IMR-90 (cell line): ENCODE measurements at regions not wholly inside any gene's neighbourhood (a gene's known extent, or its start where the extent isn't known, plus 50 kb on each side); places are given as distances from the start of the nearest gene placed in this dataset.

Experiments
- ATAC-seq: fragments of 200-7000 bp; cut with Tn5 transposase; 2 replicates; pipeline ENCODE4 v1.9.1; 2020; ENCODE audit warnings: low read depth, mild to moderate bottlenecking, moderate library complexity
- BruUV-seq: library from RNA; stranded (reverse); fragments of 400-500 nt; replicated peaks from 2 replicates; lab custom pipeline; 2021; lab: Mats Ljungman, UMichigan
- CTCF ChIA-PET: fragments of 300-600 bp; formaldehyde crosslinking; extraction: SDS; loops from one replicate; lab custom pipeline; 2021; ENCODE audit warnings: antibody characterized with exemption; lab: Yijun Ruan, JAX
- POLR2A ChIA-PET: fragments of 300-600 bp; sonication (Branson Sonifier 250); formaldehyde crosslinking; loops from one replicate; lab custom pipeline; 2022; ENCODE audit warnings: antibody characterized with exemption; ENCODE audit not compliant: unreplicated experiment; lab: Charles Lee
- DNase-seq: peaks from one replicate; pipeline ENCODE4 v3.0.0; 2013
- H2AFZ ChIP-seq: replicated peaks from 2 replicates; pipeline ENCODE3; 2013; ENCODE audit warnings: low read length, mild to moderate bottlenecking; ENCODE audit not compliant: poor library complexity
- H2AK5ac ChIP-seq: 2 replicates; pipeline ENCODE4 v1.6.1; 2013; ENCODE audit warnings: low read depth, low read length, inconsistent platforms
- H2AK9ac ChIP-seq: replicated peaks from 2 replicates; pipeline ENCODE3; 2013; ENCODE audit warnings: mild to moderate bottlenecking, low read depth, low read length, moderate library complexity; ENCODE audit not compliant: poor library complexity
- H2BK120ac ChIP-seq: 2 replicates; pipeline ENCODE4 v1.6.1; 2013; ENCODE audit warnings: low read depth, low read length, inconsistent platforms
- H2BK15ac ChIP-seq: 3 replicates; pipeline ENCODE4 v1.6.1; 2013; ENCODE audit warnings: low read depth, low read length, inconsistent platforms
- H2BK20ac ChIP-seq: 2 replicates; pipeline ENCODE4 v1.6.1; 2013; ENCODE audit warnings: low read depth, mild to moderate bottlenecking, inconsistent platforms, low read length, moderate library complexity
- H2BK5ac ChIP-seq: 2 replicates; pipeline ENCODE4 v1.6.1; 2013; ENCODE audit warnings: mild to moderate bottlenecking, low read depth, low read length, inconsistent platforms; ENCODE audit not compliant: poor library complexity, severe bottlenecking
- H3K14ac ChIP-seq: replicated peaks from 2 replicates; pipeline ENCODE4 v1.6.1; 2013; ENCODE audit warnings: low read depth, low read length, inconsistent platforms
- H3K18ac ChIP-seq: 2 replicates; pipeline ENCODE4 v1.6.1; 2013; ENCODE audit warnings: low read depth, low read length, control low read depth
- H3K23ac ChIP-seq: 2 replicates; pipeline ENCODE4 v1.6.1; 2013; ENCODE audit warnings: low read depth, low read length, inconsistent platforms
- H3K27ac ChIP-seq: 2 replicates; pipeline ENCODE4 v1.5.1; 2013; ENCODE audit warnings: mild to moderate bottlenecking, control low read depth, low read length; ENCODE audit not compliant: insufficient read depth
- H3K27me3 ChIP-seq: 2 replicates; pipeline ENCODE4 v1.6.1; 2013; ENCODE audit warnings: low read length; ENCODE audit not compliant: control insufficient read depth, insufficient read depth
- H3K36me3 ChIP-seq: 2 replicates; pipeline ENCODE4 v1.6.1; 2013; ENCODE audit warnings: low read length, mixed read lengths; ENCODE audit not compliant: control insufficient read depth, insufficient read depth
- H3K4ac ChIP-seq: 2 replicates; pipeline ENCODE4 v1.6.1; 2013; ENCODE audit warnings: low read depth, low read length, inconsistent platforms
- H3K4me1 ChIP-seq: 2 replicates; pipeline ENCODE4 v1.6.1; 2013; ENCODE audit warnings: low read length, mixed read lengths; ENCODE audit not compliant: control insufficient read depth, insufficient read depth
- H3K4me2 ChIP-seq: 2 replicates; pipeline ENCODE4 v1.6.1; 2013; ENCODE audit warnings: low read depth, mild to moderate bottlenecking, control low read depth, low read length, moderate library complexity
- H3K4me3 ChIP-seq: 2 replicates; pipeline ENCODE4 v1.5.1; 2013; ENCODE audit warnings: low read depth, mild to moderate bottlenecking, control low read depth, low read length, moderate library complexity; ENCODE audit not compliant: insufficient read depth
- H3K56ac ChIP-seq: 2 replicates; pipeline ENCODE4 v1.6.1; 2013; ENCODE audit warnings: low read length, inconsistent platforms; ENCODE audit not compliant: insufficient read depth; ENCODE audit errors: extremely low read depth
- H3K79me1 ChIP-seq, 2 experiments: 2 replicates each; pipeline ENCODE4 v1.6.1; 2013; ENCODE audit warnings: low read length in 2 of 2, inconsistent platforms in 1 of 2, low read depth in 1 of 2
- H3K9ac ChIP-seq: 2 replicates; pipeline ENCODE4 v1.6.1; 2013; ENCODE audit warnings: low read depth, low read length, control low read depth
- H3K9me1 ChIP-seq: 2 replicates; pipeline ENCODE4 v1.6.1; 2013; ENCODE audit warnings: low read length, inconsistent platforms; ENCODE audit not compliant: insufficient read depth
- H3K9me3 ChIP-seq: 2 replicates; pipeline ENCODE4 v1.6.1; 2013; ENCODE audit warnings: low read length; ENCODE audit not compliant: control insufficient read depth, insufficient read depth
- H4K20me1 ChIP-seq: 2 replicates; pipeline ENCODE4 v1.6.1; 2013; ENCODE audit warnings: low read length, inconsistent platforms; ENCODE audit not compliant: insufficient read depth
- H4K5ac ChIP-seq: 2 replicates; pipeline ENCODE4 v1.6.1; 2013; ENCODE audit warnings: mild to moderate bottlenecking, low read depth, low read length, control low read depth
- H4K8ac ChIP-seq, 2 experiments: 2 replicates each; pipeline ENCODE4 v1.6.1; 2013; ENCODE audit warnings: low read depth in 2 of 2, low read length in 2 of 2, control low read depth in 1 of 2, inconsistent platforms in 1 of 2
- H4K91ac ChIP-seq: 2 replicates; pipeline ENCODE4 v1.6.1; 2013; ENCODE audit warnings: low read depth, low read length, inconsistent platforms; ENCODE audit not compliant: insufficient read depth
- BHLHE40 ChIP-seq: fragments of 150-350 bp; IDR thresholded peaks from 2 replicates; pipeline ENCODE4 v1.6.1; 2016; ENCODE audit warnings: mild to moderate bottlenecking, low read depth, low read length
- ELK1 ChIP-seq: fragments of 150-350 bp; IDR thresholded peaks from 2 replicates; pipeline ENCODE4 v1.6.1; 2016; ENCODE audit warnings: low read depth, mild to moderate bottlenecking, low read length, moderate library complexity, borderline replicate concordance
- MAZ ChIP-seq: IDR thresholded peaks from 2 replicates; pipeline ENCODE4 v1.6.1; 2012; ENCODE audit warnings: low read depth, mild to moderate bottlenecking, low read length, improper control_type of control experiment, moderate library complexity, borderline replicate concordance
- USF2 ChIP-seq: fragments of 150-350 bp; IDR thresholded peaks from 2 replicates; pipeline ENCODE4 v1.6.1; 2017; ENCODE audit warnings: mild to moderate bottlenecking, antibody characterized with exemption, low read length, low read depth
- WGBS, 2 experiments: methylation state at CpG; one replicate each; pipeline versions ENCODE4 v1.1.5 to v1.1.7; 2013; ENCODE audit warnings: missing lambda C conversion rate in 2 of 2; ENCODE audit not compliant: insufficient read length in 1 of 2; ENCODE audit errors: extremely low coverage in 2 of 2; 5-methylcytosine and 5-hydroxymethylcytosine counted together
- dilution Hi-C: fragments of 300-500 bp; cut with HindIII; formaldehyde crosslinking; loops from one replicate; pipeline ENCODE4 v1.14.3; 2018; ENCODE audit warnings: low sequenced_read_pairs; ENCODE audit not compliant: unreplicated experiment
- in situ Hi-C: fragments of 300-500 bp; cut with MboI; formaldehyde crosslinking; loops from 3 replicates; pipeline ENCODE4 v1.14.3; 2019; ENCODE audit warnings: low sequenced_read_pairs, inconsistent platforms, mixed read lengths
- intact Hi-C: fragments of 100-400 bp; cut with micrococcal nuclease; formaldehyde crosslinking; loops from 2 replicates; pipeline ENCODE4 v1.10.0; 2022

GRCh38 chr17:59470624-59471297, 94.6 kb upstream of the DHX40 start:
- DNase-seq, result no peak
- no peaks in the 10 kb centered on the region for H4K20me1 ChIP-seq
- POLR2A ChIA-PET, result interaction anchor here (0.6 kb wide), 2 partner anchors 8 to 44 kb away, joined by 3 to 4 read pairs; no protein-coding TSS in a partner anchor
- BruUV-seq, result no TSS peak
- H2BK120ac ChIP-seq, result no peak overlapping the region
- H3K4me3 ChIP-seq, result no peak overlapping the region
- no peak overlapping the region for H2BK20ac ChIP-seq
- in situ Hi-C loops, result no loop called here
- H3K4me2 ChIP-seq, result no peak overlapping the region
- H4K5ac ChIP-seq, result no peak overlapping the region
- no peak overlapping the region for H2AK5ac ChIP-seq
- intact Hi-C loops, result no loop called here
- no peak overlapping the region for H3K56ac ChIP-seq
- H2BK5ac ChIP-seq, result no peak overlapping the region
- no peaks in the 10 kb centered on the region for H3K9me1 ChIP-seq
- no peak overlapping the region for H3K23ac ChIP-seq
- 70% methylated on average over 2 of the region's 6 CpGs; no CpG with 5 or more reads in 1 of the 2 experiments for WGBS, 2 experiments
- no peak overlapping the region for H3K27ac ChIP-seq
- H3K18ac ChIP-seq, result no peak overlapping the region
- peaks cover 11% of the 10 kb centered on the region for H3K27me3 ChIP-seq
- H3K9ac ChIP-seq, result no peak overlapping the region
- H3K14ac ChIP-seq, result no peak overlapping the region
- H4K8ac ChIP-seq, result no peak overlapping the region
- no peaks in the 10 kb centered on the region for H3K36me3 ChIP-seq
- no peaks in the 10 kb centered on the region for H3K9me3 ChIP-seq
- CTCF ChIA-PET, result no interaction called here
- no peak for ATAC-seq
- H3K4ac ChIP-seq, result no peak overlapping the region
- H2BK15ac ChIP-seq, result no peak overlapping the region
- H2AFZ ChIP-seq, result no peak overlapping the region
- no peak overlapping the region for H2AK9ac ChIP-seq
- H3K4me1 ChIP-seq, result no peaks in the 10 kb centered on the region
- H3K79me1 ChIP-seq, result no peaks in the 10 kb centered on the region
- dilution Hi-C loops, result no loop called here
- H4K91ac ChIP-seq, result no peak overlapping the region
- no peak for TF ChIP-seq USF2
- no peak for TF ChIP-seq MAZ
- no peak for TF ChIP-seq ELK1
- TF ChIP-seq BHLHE40, result no peak
